Spleen (tissue), 11 donors: ENCODE measurements at regions not wholly inside any gene's neighbourhood (a gene's known extent, or its start where the extent isn't known, plus 50 kb on each side); places are given as distances from the start of the nearest gene placed in this dataset.
"Not testable (repeated sequence)": the region's sequence is repeated elsewhere in the genome, so short reads cannot be mapped to it uniquely, and the experiment has no call there.

Experiments used
- DNase-seq: peaks from one replicate; pipeline ENCODE4 v3.0.0-alpha.2; 2020
- H3K27ac ChIP-seq, 8 donors: fragments of 200-600 bp; sonication (generic) in 7 of 8; 1 replicate in 4 of 8; 2 replicates in 4 of 8; pipeline versions ENCODE4 v1.5.0 to v1.8.0; 2016 to 2021; ENCODE audit warnings: inconsistent platforms in 4 of 8, mild to moderate bottlenecking in 4 of 8, moderate library complexity in 1 of 8
- H3K27me3 ChIP-seq, 7 donors: fragments of 200-600 bp; sonication (generic) in 6 of 7; replicated peaks in 1 of 7; 1 replicate in 4 of 7; 2 replicates in 3 of 7; pipeline versions ENCODE4 v1.5.0 to v1.8.0; 2016 to 2021; ENCODE audit warnings: inconsistent platforms in 3 of 7, mild to moderate bottlenecking in 1 of 7
- H3K36me3 ChIP-seq, 6 donors: fragments of 200-600 bp; sonication (generic) in 5 of 6; 1 replicate in 4 of 6; 2 replicates in 2 of 6; pipeline versions ENCODE4 v1.5.0 to v1.8.0; 2016 to 2021; ENCODE audit warnings: inconsistent platforms in 2 of 6
- H3K4me1 ChIP-seq, 6 donors: fragments of 200-600 bp; sonication (generic) in 5 of 6; 1 replicate in 3 of 6; 2 replicates in 3 of 6; pipeline versions ENCODE4 v1.5.0 to v1.8.0; 2016 to 2021; ENCODE audit warnings: inconsistent platforms in 3 of 6
- H3K4me3 ChIP-seq, 8 donors: fragments of 200-600 bp; sonication (generic) in 7 of 8; 1 replicate in 4 of 8; 2 replicates in 4 of 8; pipeline versions ENCODE4 v1.5.0 to v1.8.0; 2016 to 2021; ENCODE audit warnings: inconsistent platforms in 4 of 8, mild to moderate bottlenecking in 4 of 8, moderate library complexity in 2 of 8
- H3K9me3 ChIP-seq, 8 donors: fragments of 200-600 bp; sonication (generic) in 7 of 8; 1 replicate in 4 of 8; 2 replicates in 4 of 8; pipeline versions ENCODE4 v1.5.0 to v1.8.0; 2016 to 2021; ENCODE audit warnings: inconsistent platforms in 4 of 8
- CTCF ChIP-seq, 11 experiments: fragments of 200-600 bp in 7 of 11; fragments of 450-650 bp in 4 of 11; sonication (generic) in 4 of 11; IDR thresholded peaks in 8 of 11; conservative IDR thresholded peaks in 3 of 11; 1 replicate in 7 of 11; 2 replicates in 4 of 11; pipeline versions ENCODE4 v1.4.0 to v1.8.0; 2016 to 2021; ENCODE audit warnings: antibody characterized with exemption in 11 of 11, inconsistent platforms in 4 of 11, mild to moderate bottlenecking in 1 of 11
- POLR2A ChIP-seq, 3 donors: fragments of 450-650 bp; IDR thresholded peaks; one replicate each; pipeline ENCODE4 v1.5.1; 2017; ENCODE audit warnings: antibody characterized with exemption in 3 of 3, mild to moderate bottlenecking in 1 of 3
- POLR2AphosphoS5 ChIP-seq, 3 donors: sonication (generic); formaldehyde crosslinking; IDR thresholded peaks; one replicate each; pipeline ENCODE4 v1.5.1; 2017; ENCODE audit warnings: antibody characterized with exemption in 3 of 3
- WGBS, 5 donors: extraction: QIAGEN DNeasy Blood & Tissue Kit in 3 of 5; methylation state at CpG; one replicate each; pipeline versions ENCODE4 v1.1.5 to v1.1.7; 2013 to 2018; 5-methylcytosine and 5-hydroxymethylcytosine counted together
- intact Hi-C: fragments of 100-400 bp; cut with DNase I; formaldehyde crosslinking; loops from one replicate; pipeline ENCODE4 v1.15.0; 2023; ENCODE audit warnings: low total_unique reads
- donor health status: healthy with polysubstance abuse.
- donor health status: DM: no; HTN: no; CAD: no; lungs with moderate emphysema.
- donor health status: DM: no; HTN: no; CAD: no.
- donor health status: Bipolar disorder and iron deficiency.
- donor health status: healthy.
- donor health status: DM: no; HTN: no; CAD: no.
- donor health status: DM: yes; HTN: yes; CAD: no.

GRCh38 chr17:26981845-26982425, 312.0 kb upstream of the WSB1 start:
- H3K4me3 ChIP-seq, H3K36me3 ChIP-seq, DNase-seq, H3K9me3 ChIP-seq, H3K27ac ChIP-seq, intact Hi-C loops, H3K4me1 ChIP-seq, H3K27me3 ChIP-seq: not testable (repeated sequence)
- 90 to 96% (median 93%) methylated on average over 26 to 30 of the region's 30 CpGs for WGBS, 5 donors

GRCh38 chr17:26982563-26982962, 311.4 kb upstream of the WSB1 start:
- H3K27ac ChIP-seq, H3K9me3 ChIP-seq, H3K36me3 ChIP-seq, H3K4me1 ChIP-seq, H3K27me3 ChIP-seq, intact Hi-C loops, DNase-seq, H3K4me3 ChIP-seq: not testable (repeated sequence)
- 79 to 88% (median 83%) methylated on average over 3 of the region's 3 CpGs for WGBS, 5 donors

- H3K4me3 ChIP-seq, H3K36me3 ChIP-seq, H3K9me3 ChIP-seq, DNase-seq, intact Hi-C loops, H3K27me3 ChIP-seq, H3K27ac ChIP-seq, H3K4me1 ChIP-seq: not testable (repeated sequence)
- 64 to 75% (median 67%) methylated on average over 3 of the region's 3 CpGs for WGBS, 5 donors
Measured at GRCh38 chr17:26987851-26988250, 306.1 kb upstream of the WSB1 start.

- intact Hi-C loops, DNase-seq, H3K27me3 ChIP-seq, H3K9me3 ChIP-seq, H3K27ac ChIP-seq, H3K4me1 ChIP-seq, H3K4me3 ChIP-seq, H3K36me3 ChIP-seq: not testable (repeated sequence)
- 76 to 86% (median 82%) methylated on average over 5 to 6 of the region's 6 CpGs for WGBS, 5 donors
Measured at GRCh38 chr17:26994648-26995047, 299.3 kb upstream of the WSB1 start.

GRCh38 chr17:26996146-26996916, 297.6 kb upstream of the WSB1 start:
- H3K9me3 ChIP-seq, DNase-seq, H3K27me3 ChIP-seq, H3K4me3 ChIP-seq, intact Hi-C loops, H3K36me3 ChIP-seq, H3K4me1 ChIP-seq, H3K27ac ChIP-seq: not testable (repeated sequence)
- 54 to 69% (median 61%) methylated on average over 6 to 7 of the region's 7 CpGs for WGBS, 5 donors

GRCh38 chr17:27007734-27008531, 286.0 kb upstream of the WSB1 start:
- WGBS, 5 donors = 58 to 74% (median 68%) methylated on average over 4 of the region's 4 CpGs
- DNase-seq, H3K4me3 ChIP-seq, H3K27me3 ChIP-seq, H3K36me3 ChIP-seq, H3K4me1 ChIP-seq, H3K27ac ChIP-seq, intact Hi-C loops, H3K9me3 ChIP-seq: not testable (repeated sequence)

GRCh38 chr17:27009087-27009486, 284.8 kb upstream of the WSB1 start:
- no peak overlapping the region for H3K4me3 ChIP-seq
- peaks cover 0 to 6% (median 0%) of the 10 kb centered on the region in 8 donors for H3K9me3 ChIP-seq
- no peak overlapping the region for H3K27ac ChIP-seq
- H3K4me1 ChIP-seq = no peaks in the 10 kb centered on the region
- peaks cover 0 to 7% (median 0%) of the 10 kb centered on the region in 7 donors for H3K27me3 ChIP-seq
- WGBS, 5 donors = 76 to 87% (median 81%) methylated on average over 12 to 14 of the region's 14 CpGs
- TF ChIP-seq CTCF (IDR thresholded peaks at IDR 0.05 in 8 of 11, conservative IDR thresholded peaks at IDR 0.05 in 3 of 11) (no peak), POLR2A (IDR thresholded peaks at IDR 0.05) (no peak), POLR2AphosphoS5 (IDR thresholded peaks at IDR 0.05) (no peak)
- DNase-seq = no peak
- intact Hi-C loops = no loop called here
- no peaks in the 10 kb centered on the region for H3K36me3 ChIP-seq

GRCh38 chr17:27010138-27010537, 283.8 kb upstream of the WSB1 start:
- DNase-seq, H3K27ac ChIP-seq, H3K27me3 ChIP-seq, H3K36me3 ChIP-seq, H3K4me1 ChIP-seq, H3K4me3 ChIP-seq, intact Hi-C loops: not testable (repeated sequence)
- WGBS, 5 donors = 43 to 49% (median 48%) methylated on average over 3 of the region's 3 CpGs
- H3K9me3 ChIP-seq = peaks cover 0 to 10% (median 0%) of the 10 kb centered on the region in 8 donors

- H3K9me3 ChIP-seq = peaks cover 0 to 38% (median 23%) of the 10 kb centered on the region in 8 donors
- H3K4me3 ChIP-seq, H3K36me3 ChIP-seq, H3K4me1 ChIP-seq, H3K27ac ChIP-seq, H3K27me3 ChIP-seq, DNase-seq, intact Hi-C loops: not testable (repeated sequence)
- 63 to 69% (median 67%) methylated on average over 3 of the region's 3 CpGs for WGBS, 5 donors
Measured at GRCh38 chr17:27030552-27030951, 263.4 kb upstream of the WSB1 start.
